Lower leg skin (tissue), 4 donors: ENCODE measurements at regions not wholly inside any gene's neighbourhood (a gene's known extent, or its start where the extent isn't known, plus 50 kb on each side); places are given as distances from the start of the nearest gene placed in this dataset.

Experiments
- DNase-seq, 2 donors: peaks; one replicate each; pipeline ENCODE4 v3.0.0-alpha.2; 2019; ENCODE audit warnings: low spot score in 2 of 2
- H3K4me3 ChIP-seq: fragments of 200-600 bp; sonication (generic); 2 replicates; pipeline ENCODE4 v1.5.1; 2017; ENCODE audit warnings: mild to moderate bottlenecking, low read depth; ENCODE audit not compliant: poor library complexity, severe bottlenecking
- CTCF ChIP-seq, 3 donors: fragments of 450-650 bp; IDR thresholded peaks; one replicate each; pipeline ENCODE4 v1.5.1; 2016; ENCODE audit warnings: antibody characterized with exemption in 3 of 3, mild to moderate bottlenecking in 3 of 3, moderate library complexity in 2 of 3
- POLR2A ChIP-seq, 2 donors: fragments of 450-650 bp; IDR thresholded peaks; one replicate each; pipeline ENCODE4 v1.6.1; 2016 to 2017; ENCODE audit warnings: antibody characterized with exemption in 2 of 2, mild to moderate bottlenecking in 1 of 2, moderate library complexity in 1 of 2
- WGBS, 2 donors: methylation state at CpG; one replicate each; pipeline ENCODE4 v1.1.5; 2018; 5-methylcytosine and 5-hydroxymethylcytosine counted together
- intact Hi-C: fragments of 100-400 bp; cut with DNase I; formaldehyde crosslinking; loops from one replicate; pipeline ENCODE4 v1.15.0; 2023; ENCODE audit warnings: low total_unique reads

- WGBS, 2 donors, result 78 to 89% methylated on average over 3 of the region's 3 CpGs
- TF ChIP-seq POLR2A (IDR thresholded peaks at IDR 0.05) (no peak), CTCF (IDR thresholded peaks at IDR 0.05) (no peak)
- DNase-seq, result no peak
- no peak overlapping the region for H3K4me3 ChIP-seq
- intact Hi-C loops, result no loop called here
These were observed 154.9 kb upstream of the CEP126 start for GRCh38 chr11:101759771-101760450.

GRCh38 chr11:101757741-101758140, 157.1 kb upstream of the CEP126 start:
- intact Hi-C loops, result no loop called here
- 84 to 96% methylated on average over 1 of the region's 1 CpG for WGBS, 2 donors
- H3K4me3 ChIP-seq, result no peak overlapping the region
- TF ChIP-seq CTCF (IDR thresholded peaks at IDR 0.05), result no peak
- no peak for TF ChIP-seq POLR2A (IDR thresholded peaks at IDR 0.05)
- no peak for DNase-seq

GRCh38 chr11:101748572-101749344, 165.0 kb upstream of the TRPC6 start:
- no peak for DNase-seq
- TF ChIP-seq CTCF (IDR thresholded peaks at IDR 0.05) (no peak), POLR2A (IDR thresholded peaks at IDR 0.05) (no peak)
- no peak overlapping the region for H3K4me3 ChIP-seq
- 39 to 55% methylated on average over 3 of the region's 3 CpGs for WGBS, 2 donors
- intact Hi-C loops, result no loop called here

- TF ChIP-seq CTCF (IDR thresholded peaks at IDR 0.05) (no peak), POLR2A (IDR thresholded peaks at IDR 0.05) (no peak)
- intact Hi-C loops, result no loop called here
- 63 to 80% methylated on average over 1 of the region's 1 CpG for WGBS, 2 donors
- no peak overlapping the region for H3K4me3 ChIP-seq
- DNase-seq, result no peak
These were observed 161.9 kb upstream of the TRPC6 start for GRCh38 chr11:101745756-101746155.

- no peak for DNase-seq
- no peak for TF ChIP-seq CTCF (IDR thresholded peaks at IDR 0.05)
- TF ChIP-seq POLR2A (IDR thresholded peaks at IDR 0.05), result no peak
- H3K4me3 ChIP-seq, result no peak overlapping the region
- intact Hi-C loops, result no loop called here
These were observed 160.0 kb upstream of the TRPC6 start for GRCh38 chr11:101743828-101744227.
